Progenitor cell of endocrine pancreas (in vitro differentiated cells): ENCODE measurements at regions not wholly inside any gene's neighbourhood (a gene's known extent, or its start where the extent isn't known, plus 50 kb on each side); places are given as distances from the start of the nearest gene placed in this dataset.

Experiments
- DNase-seq: peaks from one replicate; pipeline ENCODE4 v3.0.0; 2021; ENCODE audit warnings: low spot score; ENCODE audit not compliant: unreplicated experiment
- H3K27ac Mint-ChIP-seq: 2 replicates; pipeline ENCODE4 v1.8.0; 2021; ENCODE audit warnings: mild to moderate bottlenecking, moderate library complexity, mixed read lengths
- H3K27me3 Mint-ChIP-seq: 2 replicates; pipeline ENCODE4 v1.8.0; 2021; ENCODE audit warnings: mixed read lengths
- H3K36me3 Mint-ChIP-seq: 2 replicates; pipeline ENCODE4 v1.8.0; 2022; ENCODE audit warnings: mixed read lengths; ENCODE audit not compliant: insufficient read depth
- H3K4me1 Mint-ChIP-seq: 2 replicates; pipeline ENCODE4 v1.8.0; 2021; ENCODE audit warnings: low read depth, mixed read lengths
- H3K4me3 Mint-ChIP-seq: 2 replicates; pipeline ENCODE4 v1.8.0; 2021; ENCODE audit warnings: low read depth, mild to moderate bottlenecking, moderate library complexity, mixed read lengths
- H3K9me3 Mint-ChIP-seq: 2 replicates; pipeline ENCODE4 v1.8.0; 2021; ENCODE audit warnings: low read depth, mixed read lengths
- TF ChIP-seq, protein P1 (sequence below): fragments of 200-600 bp; sonication (generic); IDR thresholded peaks from one replicate; pipeline ENCODE4 v1.5.0; 2021; ENCODE audit warnings: antibody characterized with exemption, mild to moderate bottlenecking; ENCODE audit not compliant: unreplicated experiment

DNA sequence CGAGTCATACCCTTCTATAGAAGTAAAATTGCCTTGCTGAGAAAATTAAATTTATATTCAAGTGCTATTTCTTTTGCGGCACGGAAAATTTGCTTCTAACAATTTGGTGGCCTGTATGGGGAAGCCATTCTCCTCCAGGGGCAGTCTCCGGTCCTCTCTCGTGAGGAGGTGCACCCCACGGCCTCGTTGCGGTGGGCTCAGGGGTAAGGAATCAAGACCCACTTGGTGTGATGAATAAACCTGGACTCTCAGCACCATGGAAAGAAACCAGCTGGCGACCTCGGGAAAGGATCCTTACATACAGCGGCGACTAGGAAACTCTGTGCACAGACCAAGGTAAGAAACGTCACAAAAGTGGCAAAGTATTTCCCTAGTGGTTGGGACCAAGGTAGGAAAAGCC, 252.9 kb downstream of the DPY19L2 start:
- Mint-ChIP-seq H3K27me3 (peaks cover 3% of the 10 kb centered on the region), H3K9me3 (peaks cover 21% of the 10 kb centered on the region), H3K36me3 (peaks cover 3% of the 10 kb centered on the region), H3K27ac (no peak overlapping the region), H3K4me3 (no peak overlapping the region), H3K4me1 (no peaks in the 10 kb centered on the region)
- TF ChIP-seq, protein P1, sequence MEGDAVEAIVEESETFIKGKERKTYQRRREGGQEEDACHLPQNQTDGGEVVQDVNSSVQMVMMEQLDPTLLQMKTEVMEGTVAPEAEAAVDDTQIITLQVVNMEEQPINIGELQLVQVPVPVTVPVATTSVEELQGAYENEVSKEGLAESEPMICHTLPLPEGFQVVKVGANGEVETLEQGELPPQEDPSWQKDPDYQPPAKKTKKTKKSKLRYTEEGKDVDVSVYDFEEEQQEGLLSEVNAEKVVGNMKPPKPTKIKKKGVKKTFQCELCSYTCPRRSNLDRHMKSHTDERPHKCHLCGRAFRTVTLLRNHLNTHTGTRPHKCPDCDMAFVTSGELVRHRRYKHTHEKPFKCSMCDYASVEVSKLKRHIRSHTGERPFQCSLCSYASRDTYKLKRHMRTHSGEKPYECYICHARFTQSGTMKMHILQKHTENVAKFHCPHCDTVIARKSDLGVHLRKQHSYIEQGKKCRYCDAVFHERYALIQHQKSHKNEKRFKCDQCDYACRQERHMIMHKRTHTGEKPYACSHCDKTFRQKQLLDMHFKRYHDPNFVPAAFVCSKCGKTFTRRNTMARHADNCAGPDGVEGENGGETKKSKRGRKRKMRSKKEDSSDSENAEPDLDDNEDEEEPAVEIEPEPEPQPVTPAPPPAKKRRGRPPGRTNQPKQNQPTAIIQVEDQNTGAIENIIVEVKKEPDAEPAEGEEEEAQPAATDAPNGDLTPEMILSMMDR, result no peak
- no peak for DNase-seq

DNA sequence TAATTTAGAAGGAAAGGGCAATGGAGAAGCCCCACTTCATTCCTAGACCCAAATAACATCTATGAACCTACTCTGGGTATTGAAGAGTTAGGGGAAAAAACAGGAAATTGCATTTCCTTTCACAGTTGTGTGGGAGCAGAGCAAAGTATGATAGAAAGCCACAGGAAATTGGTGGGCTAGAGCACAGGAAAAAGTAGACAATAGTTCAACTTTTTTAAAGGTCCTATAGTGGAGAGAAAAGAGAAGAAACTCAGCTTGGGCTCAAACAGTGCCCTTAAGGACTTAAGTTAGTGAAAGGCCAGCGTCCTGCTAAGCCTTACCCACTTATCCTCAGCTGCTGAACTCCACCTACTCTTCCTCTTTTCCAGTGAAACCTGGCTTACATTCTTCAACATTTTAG, 258.1 kb downstream of the DPY19L2 start:
- Mint-ChIP-seq H3K4me3 (no peak overlapping the region), H3K4me1 (no peaks in the 10 kb centered on the region), H3K9me3 (peaks cover 23% of the 10 kb centered on the region), H3K36me3 (peaks cover 3% of the 10 kb centered on the region), H3K27ac (no peak overlapping the region), H3K27me3 (peaks cover 3% of the 10 kb centered on the region)
- DNase-seq, result no peak
- TF ChIP-seq, protein P1, result no peak

DNA sequence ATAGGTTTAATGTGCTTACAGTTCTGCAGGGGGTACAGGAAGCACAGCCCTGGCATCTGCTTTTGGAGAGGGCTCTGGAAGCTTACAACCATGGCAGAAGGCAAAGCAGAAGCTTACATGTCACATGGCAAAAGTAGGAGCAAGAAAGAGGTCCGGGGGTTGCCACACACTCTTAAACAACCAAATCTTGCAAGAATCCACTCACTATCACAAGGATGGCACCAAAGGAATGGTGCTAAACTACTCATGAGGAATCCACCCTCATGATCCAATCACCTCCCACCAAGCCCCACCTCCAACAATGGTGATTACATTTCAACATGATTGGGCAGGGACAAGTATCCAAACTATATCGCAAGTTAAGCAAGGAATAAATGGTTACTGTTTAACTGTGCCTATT, 255.8 kb upstream of the AVPR1A start:
- H3K4me3 Mint-ChIP-seq, result no peak overlapping the region
- H3K27ac Mint-ChIP-seq, result no peak overlapping the region
- H3K36me3 Mint-ChIP-seq, result no peaks in the 10 kb centered on the region
- no peak for DNase-seq
- TF ChIP-seq, protein P1, result no peak
- H3K4me1 Mint-ChIP-seq, result no peaks in the 10 kb centered on the region
- peaks cover 3% of the 10 kb centered on the region for H3K27me3 Mint-ChIP-seq
- peaks cover 11% of the 10 kb centered on the region for H3K9me3 Mint-ChIP-seq

DNA sequence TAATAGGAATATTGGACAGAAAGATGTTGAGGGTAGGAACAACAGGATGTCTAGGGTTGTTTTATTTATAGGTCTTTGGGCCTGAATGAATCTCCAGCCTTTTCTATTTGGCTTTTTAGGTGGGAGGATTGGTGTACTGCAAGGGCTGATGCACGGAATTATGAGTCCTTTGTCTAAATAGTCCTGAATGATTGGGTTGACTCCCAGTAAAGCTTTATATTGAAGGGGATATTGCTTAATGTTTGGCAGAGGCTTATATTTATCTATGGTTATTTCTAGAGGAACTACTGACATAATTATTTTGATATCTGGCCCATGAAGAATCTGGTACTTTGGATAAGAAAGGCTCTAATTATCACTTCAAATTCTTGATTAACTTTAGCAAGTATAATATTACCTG, 253.6 kb upstream of the AVPR1A start:
- H3K27me3 Mint-ChIP-seq, result peaks cover 3% of the 10 kb centered on the region
- DNase-seq, result no peak
- TF ChIP-seq, protein P1, result no peak
- H3K4me1 Mint-ChIP-seq, result no peaks in the 10 kb centered on the region
- H3K4me3 Mint-ChIP-seq, result no peak overlapping the region
- H3K36me3 Mint-ChIP-seq, result no peaks in the 10 kb centered on the region
- peaks cover 11% of the 10 kb centered on the region for H3K9me3 Mint-ChIP-seq
- H3K27ac Mint-ChIP-seq, result no peak overlapping the region

DNA sequence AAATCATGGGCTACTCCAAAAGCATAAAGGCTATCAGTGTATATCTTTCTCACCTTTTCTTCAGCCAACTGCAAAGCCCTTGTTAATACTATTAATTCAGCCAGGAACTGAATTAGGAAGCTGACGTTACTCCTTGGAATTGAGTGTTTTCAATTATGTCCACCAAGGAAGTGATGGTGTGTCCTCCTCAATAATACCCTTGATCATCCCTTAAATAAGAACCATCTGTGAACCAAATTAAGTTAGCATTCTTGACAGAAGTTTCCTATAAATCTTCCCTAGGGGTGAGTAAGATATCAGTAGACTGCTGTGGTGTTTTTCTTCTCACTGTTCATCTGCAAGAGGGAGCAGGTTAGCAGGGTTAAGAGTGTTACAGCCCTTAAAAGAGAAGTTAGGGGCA, 252.3 kb upstream of the AVPR1A start:
- peaks cover 1% of the 10 kb centered on the region for H3K36me3 Mint-ChIP-seq
- peaks cover 16% of the 10 kb centered on the region for H3K9me3 Mint-ChIP-seq
- no peaks in the 10 kb centered on the region for H3K4me1 Mint-ChIP-seq
- peaks cover 3% of the 10 kb centered on the region for H3K27me3 Mint-ChIP-seq
- no peak overlapping the region for H3K4me3 Mint-ChIP-seq
- no peak overlapping the region for H3K27ac Mint-ChIP-seq
- TF ChIP-seq, protein P1, result no peak
- DNase-seq, result no peak
